ENCODE measurements at regions not wholly inside any gene's neighbourhood (a gene's known extent, or its start where the extent isn't known, plus 50 kb on each side); places are given as distances from the start of the nearest gene placed in this dataset.
"Not testable (repeated sequence)": the region's sequence is repeated elsewhere in the genome, so short reads cannot be mapped to it uniquely, and the experiment has no call there.

DNA sequence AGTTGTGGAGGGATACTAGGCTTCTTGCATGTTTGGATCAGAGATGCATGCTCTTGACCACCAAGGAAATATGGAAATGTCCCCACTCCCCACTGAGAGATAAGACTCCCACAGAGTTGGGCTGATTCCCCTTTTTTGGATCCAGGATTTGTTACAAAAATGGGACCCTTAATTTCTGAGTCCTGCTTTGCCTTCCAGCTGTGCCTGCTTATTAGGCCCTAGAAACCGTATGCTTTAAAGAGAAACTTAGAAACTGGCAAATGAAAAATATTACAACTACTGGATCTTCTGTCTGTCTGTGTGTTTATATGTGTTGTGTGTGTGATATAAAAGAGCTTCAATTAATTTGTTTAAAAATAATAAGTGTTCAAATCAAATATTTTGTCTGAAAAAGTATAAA lies 817.6 kb upstream of the CITED2 start:
- H3K4me3 ChIP-seq, result no peak overlapping the region
- no peak for DNase-seq (ENCODE audit: low spot score)
- TF ChIP-seq CTCF (IDR thresholded peaks at IDR 0.05), result no peak

DNA sequence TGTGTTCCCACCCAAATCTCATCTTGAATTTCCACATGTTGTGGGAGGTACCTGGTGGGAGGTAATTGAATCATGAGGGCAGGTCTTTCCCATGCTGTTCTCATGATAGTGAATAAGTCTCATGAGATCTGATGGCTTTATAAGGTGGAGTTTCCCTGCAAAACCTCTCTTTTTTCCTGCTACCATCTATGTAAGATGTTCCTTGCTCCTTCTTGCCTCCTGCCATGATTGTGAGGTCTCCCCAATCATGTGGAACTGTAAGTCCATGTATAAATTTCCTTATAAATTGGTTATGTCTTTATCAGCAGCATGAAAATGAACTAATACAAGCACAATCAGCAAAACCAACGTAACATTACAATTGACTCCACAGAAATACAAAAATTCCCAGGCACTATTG lies 814.8 kb upstream of the CITED2 start:
- not testable (repeated sequence) for H3K36me3 ChIP-seq; H3K4me3 ChIP-seq; H3K4me1 ChIP-seq; DNase-seq (ENCODE audit: low spot score); H3K27ac ChIP-seq; H3K27me3 ChIP-seq
- H3K9me3 ChIP-seq, result peaks cover 0 to 29% of the 10 kb centered on the region in 2 donors

More for the DNA sequence above, 817.6 kb upstream of the CITED2 start:
- Histone ChIP-seq H3K36me3 (no peaks in the 10 kb centered on the region), H3K27ac (no peak overlapping the region), H3K4me1 (no peaks in the 10 kb centered on the region), H3K27me3 (no peaks in the 10 kb centered on the region), H3K9me3 (peaks cover 0 to 29% of the 10 kb centered on the region in 2 donors)

DNA sequence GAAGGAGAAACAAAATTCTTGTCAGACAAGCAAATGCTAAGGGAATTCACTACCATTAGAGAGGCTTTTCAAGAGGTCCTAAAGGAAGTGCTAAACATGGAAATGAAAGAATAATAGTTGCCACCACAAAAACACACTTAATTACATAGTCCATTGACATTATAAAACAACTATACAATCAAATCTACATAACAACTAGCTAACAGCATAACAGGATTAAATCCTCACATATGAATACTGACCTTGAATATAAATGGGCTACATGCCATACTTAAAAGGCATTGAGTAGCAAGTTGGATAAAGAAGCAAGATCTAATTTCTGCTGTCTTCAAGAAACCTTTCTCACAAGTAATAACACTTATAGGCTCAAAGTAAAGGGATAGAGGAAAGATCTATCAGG lies 811.5 kb upstream of the CITED2 start:
- H3K4me1 ChIP-seq, result no peaks in the 10 kb centered on the region
- H3K27me3 ChIP-seq, result no peaks in the 10 kb centered on the region
- no peak for TF ChIP-seq CTCF (IDR thresholded peaks at IDR 0.05)
- peaks cover 0 to 5% of the 10 kb centered on the region in 2 donors for H3K9me3 ChIP-seq
- no peak overlapping the region for H3K4me3 ChIP-seq
- H3K36me3 ChIP-seq, result no peaks in the 10 kb centered on the region
- H3K27ac ChIP-seq, result no peak overlapping the region
- DNase-seq (ENCODE audit: low spot score), result no peak

- TF ChIP-seq CTCF (IDR thresholded peaks at IDR 0.05), result no peak
- no peaks in the 10 kb centered on the region for H3K4me1 ChIP-seq
- DNase-seq (ENCODE audit: low spot score), result no peak
- no peak overlapping the region for H3K27ac ChIP-seq
- no peak overlapping the region for H3K4me3 ChIP-seq
- peaks cover 0 to 5% of the 10 kb centered on the region in 2 donors for H3K9me3 ChIP-seq
- H3K36me3 ChIP-seq, result no peaks in the 10 kb centered on the region
- no peaks in the 10 kb centered on the region for H3K27me3 ChIP-seq
These were observed 809.4 kb upstream of the CITED2 start for GRCh38 chr6:140183881-140184280.

DNA sequence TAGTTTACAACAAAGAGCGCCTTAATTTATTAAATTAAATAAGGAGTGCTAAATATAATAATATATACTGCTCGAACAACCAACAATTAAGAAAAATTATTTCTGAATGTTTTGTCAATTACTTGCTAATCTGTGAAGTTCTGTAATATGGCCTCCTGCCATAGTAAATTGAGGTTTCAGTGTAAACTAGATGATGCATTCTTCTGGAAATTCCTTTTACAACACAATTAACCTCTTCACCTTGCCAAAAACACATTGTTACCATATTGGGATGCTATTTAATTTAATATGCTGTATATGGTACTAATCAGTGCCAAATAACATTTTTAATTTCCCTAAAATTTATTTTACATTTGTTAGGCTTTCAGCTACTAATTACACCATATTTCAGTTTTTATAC lies 808.4 kb upstream of the CITED2 start:
- Histone ChIP-seq H3K4me3 (no peak overlapping the region), H3K36me3 (no peaks in the 10 kb centered on the region), H3K4me1 (no peaks in the 10 kb centered on the region), H3K27me3 (no peaks in the 10 kb centered on the region), H3K9me3 (no peaks in the 10 kb centered on the region), H3K27ac (no peak overlapping the region)
- DNase-seq (ENCODE audit: low spot score), result no peak
- TF ChIP-seq CTCF (IDR thresholded peaks at IDR 0.05), result no peak

DNA sequence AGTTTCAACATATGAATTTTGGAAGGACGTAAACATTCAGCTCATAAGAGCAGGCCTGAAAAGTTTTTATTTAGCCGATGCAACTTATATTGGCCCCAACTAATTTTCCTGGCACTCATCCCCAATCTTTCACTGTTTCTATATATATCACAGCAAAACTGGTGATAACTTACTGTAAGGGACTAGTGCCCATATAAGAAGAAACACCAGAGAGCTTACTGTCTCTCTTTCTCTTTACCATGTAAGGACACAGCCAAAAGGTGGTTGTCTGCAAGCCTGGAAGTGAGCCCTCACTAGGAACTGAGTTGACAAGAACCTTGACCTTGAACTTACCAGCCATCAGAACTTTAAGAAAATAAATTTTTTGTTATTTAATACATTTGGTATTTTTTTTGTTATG lies 807.4 kb upstream of the CITED2 start:
- no peak for TF ChIP-seq CTCF (IDR thresholded peaks at IDR 0.05)
- DNase-seq (ENCODE audit: low spot score), result no peak
- Histone ChIP-seq H3K4me3 (no peak overlapping the region), H3K9me3 (no peaks in the 10 kb centered on the region), H3K36me3 (no peaks in the 10 kb centered on the region), H3K27me3 (no peaks in the 10 kb centered on the region), H3K4me1 (no peaks in the 10 kb centered on the region), H3K27ac (no peak overlapping the region)

Measured in right atrium auricular region (tissue), 2 donors.